H9 (cell line): ENCODE measurements at regions not wholly inside any gene's neighbourhood (a gene's known extent, or its start where the extent isn't known, plus 50 kb on each side); places are given as distances from the start of the nearest gene placed in this dataset.

Source experiments
- DNase-seq: peaks from one replicate; pipeline ENCODE4 v3.0.0-alpha.2; 2017
- H2AFZ ChIP-seq: one replicate; pipeline ENCODE4 v1.6.1; 2013; ENCODE audit warnings: mild to moderate bottlenecking, low read length, control low read depth, moderate library complexity
- H2AK5ac ChIP-seq: 2 replicates; pipeline ENCODE4 v1.6.1; 2013; ENCODE audit warnings: low read length, control low read depth, mixed read lengths; ENCODE audit not compliant: insufficient read length
- H2BK120ac ChIP-seq: one replicate; pipeline ENCODE4 v1.6.1; 2013; ENCODE audit warnings: low read depth, mild to moderate bottlenecking, low read length, control low read depth, inconsistent platforms; ENCODE audit not compliant: poor library complexity, severe bottlenecking
- H2BK12ac ChIP-seq: 2 replicates; pipeline ENCODE4 v1.6.1; 2013; ENCODE audit warnings: low read length, control low read depth, mixed read lengths, low read depth; ENCODE audit not compliant: insufficient read length
- H2BK15ac ChIP-seq: 2 replicates; pipeline ENCODE4 v1.6.1; 2013; ENCODE audit warnings: low read depth, low read length, control low read depth
- H2BK20ac ChIP-seq: one replicate; pipeline ENCODE4 v1.6.1; 2013; ENCODE audit warnings: low read depth, mild to moderate bottlenecking, low read length, control low read depth, inconsistent platforms; ENCODE audit not compliant: poor library complexity, severe bottlenecking
- H2BK5ac ChIP-seq: 2 replicates; pipeline ENCODE4 v1.6.1; 2013; ENCODE audit warnings: low read length, control low read depth, mixed read lengths; ENCODE audit not compliant: insufficient read length
- H3K14ac ChIP-seq: 2 replicates; pipeline ENCODE4 v1.6.1; 2013; ENCODE audit warnings: low read length, control low read depth; ENCODE audit not compliant: insufficient read depth
- H3K18ac ChIP-seq: 2 replicates; pipeline ENCODE4 v1.6.1; 2013; ENCODE audit warnings: low read depth, mild to moderate bottlenecking, mixed read lengths, low read length, control low read depth; ENCODE audit not compliant: insufficient read length
- H3K23ac ChIP-seq: 2 replicates; pipeline ENCODE4 v1.6.1; 2013; ENCODE audit warnings: low read length, control low read depth, mixed read lengths, low read depth; ENCODE audit not compliant: insufficient read length
- H3K23me2 ChIP-seq: 2 replicates; pipeline ENCODE4 v1.6.1; 2013; ENCODE audit warnings: low read depth, mild to moderate bottlenecking, mixed read lengths, low read length, control low read depth; ENCODE audit not compliant: insufficient read length, poor library complexity, severe bottlenecking
- H3K27ac ChIP-seq: 2 replicates; pipeline ENCODE4 v1.5.1; 2013; ENCODE audit warnings: low read length, control low read depth, mixed read lengths, low read depth; ENCODE audit not compliant: insufficient read length
- H3K27me3 ChIP-seq: 2 replicates; pipeline ENCODE4 v1.6.1; 2013; ENCODE audit warnings: low read length, control low read depth, inconsistent platforms; ENCODE audit not compliant: insufficient read depth
- H3K4ac ChIP-seq: 2 replicates; pipeline ENCODE4 v1.6.1; 2013; ENCODE audit warnings: low read depth, mild to moderate bottlenecking, control low read depth, inconsistent platforms, low read length, moderate library complexity
- H3K4me1 ChIP-seq: 2 replicates; pipeline ENCODE4 v1.6.1; 2013; ENCODE audit warnings: low read length, control low read depth, inconsistent platforms; ENCODE audit not compliant: insufficient read depth
- H3K4me2 ChIP-seq: 2 replicates; pipeline ENCODE4 v1.6.1; 2013; ENCODE audit warnings: low read length, control low read depth, mixed read lengths; ENCODE audit not compliant: insufficient read length, insufficient read depth
- H3K56ac ChIP-seq: 2 replicates; pipeline ENCODE4 v1.6.1; 2013; ENCODE audit warnings: low read depth, mild to moderate bottlenecking, mixed read lengths, low read length, control low read depth; ENCODE audit not compliant: insufficient read length
- H3K79me1 ChIP-seq: 2 replicates; pipeline ENCODE4 v1.6.1; 2013; ENCODE audit warnings: low read depth, mild to moderate bottlenecking, moderate library complexity, low read length, control low read depth, inconsistent platforms; ENCODE audit not compliant: insufficient read depth, poor library complexity, severe bottlenecking
- H3K79me2 ChIP-seq: 2 replicates; pipeline ENCODE4 v1.6.1; 2013; ENCODE audit warnings: low read length, control low read depth, inconsistent platforms; ENCODE audit not compliant: insufficient read depth
- H3K9ac ChIP-seq: 2 replicates; pipeline ENCODE4 v1.6.1; 2013; ENCODE audit warnings: low read length, control low read depth, mixed read lengths; ENCODE audit not compliant: insufficient read length; ENCODE audit errors: extremely low read depth
- H3K9me3 ChIP-seq: one replicate; pipeline ENCODE4 v1.6.1; 2013; ENCODE audit warnings: low read depth, low read length, inconsistent platforms; ENCODE audit not compliant: control insufficient read depth
- H3T11ph ChIP-seq: one replicate; pipeline ENCODE4 v1.6.1; 2013; ENCODE audit warnings: mild to moderate bottlenecking, low read length, control low read depth, inconsistent platforms
- H4K20me1 ChIP-seq: one replicate; pipeline ENCODE4 v1.6.1; 2013; ENCODE audit not compliant: control insufficient read depth, insufficient read length, insufficient read depth
- H4K5ac ChIP-seq: 2 replicates; pipeline ENCODE4 v1.6.1; 2013; ENCODE audit warnings: low read depth, mild to moderate bottlenecking, mixed read lengths, low read length, control low read depth; ENCODE audit not compliant: insufficient read length
- H4K8ac ChIP-seq: replicated peaks from 2 replicates; pipeline ENCODE4 v1.6.1; 2013; ENCODE audit warnings: low read length, control low read depth, mixed read lengths, low read depth; ENCODE audit not compliant: insufficient read length
- H4K91ac ChIP-seq: 2 replicates; pipeline ENCODE4 v1.6.1; 2013; ENCODE audit warnings: low read depth, mild to moderate bottlenecking, moderate library complexity, mixed read lengths, low read length, control low read depth; ENCODE audit not compliant: insufficient read length
- H3K27ac Mint-ChIP-seq, 3 experiments: 2 replicates in 2 of 3; 3 replicates in 1 of 3; pipeline ENCODE4 v1.8.0; 2020 to 2021; ENCODE audit warnings: mixed read lengths in 3 of 3, mild to moderate bottlenecking in 1 of 3, moderate library complexity in 1 of 3
- H3K27me3 Mint-ChIP-seq: 2 replicates; pipeline ENCODE4 v1.8.0; 2021; ENCODE audit warnings: low read depth, mild to moderate bottlenecking, moderate library complexity, mixed read lengths
- H3K36me3 Mint-ChIP-seq, 3 experiments: 2 replicates in 2 of 3; 3 replicates in 1 of 3; pipeline ENCODE4 v1.8.0; 2020 to 2021; ENCODE audit warnings: low read depth in 3 of 3, mixed read lengths in 3 of 3; ENCODE audit not compliant: insufficient read depth in 1 of 3
- H3K4me1 Mint-ChIP-seq, 2 experiments: 2 replicates each; pipeline ENCODE4 v1.8.0; 2020; ENCODE audit warnings: mixed read lengths in 2 of 2
- H3K4me3 Mint-ChIP-seq, 2 experiments: 2 replicates in 1 of 2; 3 replicates in 1 of 2; pipeline ENCODE4 v1.8.0; 2020 to 2021; ENCODE audit warnings: mild to moderate bottlenecking in 2 of 2, mixed read lengths in 2 of 2, moderate library complexity in 1 of 2
- H3K9me3 Mint-ChIP-seq, 2 experiments: 2 replicates in 1 of 2; 3 replicates in 1 of 2; pipeline ENCODE4 v1.8.0; 2020; ENCODE audit warnings: mild to moderate bottlenecking in 2 of 2, mixed read lengths in 2 of 2, moderate library complexity in 1 of 2
- WGBS: extraction: QIAGEN DNeasy Blood & Tissue Kit; methylation state at CpG from one replicate; pipeline ENCODE4 v1.1.7; 2013; ENCODE audit warnings: missing lambda C conversion rate, low lambda C conversion rate, mixed read lengths; ENCODE audit not compliant: insufficient read length; ENCODE audit errors: extremely low coverage; 5-methylcytosine and 5-hydroxymethylcytosine counted together
- TF ChIP-seq, protein P1 (sequence below): fragments of 200-600 bp; sonication (generic); conservative IDR thresholded peaks from 3 replicates; pipeline ENCODE4 v1.8.0; 2021; ENCODE audit warnings: antibody characterized with exemption, mild to moderate bottlenecking

DNA sequence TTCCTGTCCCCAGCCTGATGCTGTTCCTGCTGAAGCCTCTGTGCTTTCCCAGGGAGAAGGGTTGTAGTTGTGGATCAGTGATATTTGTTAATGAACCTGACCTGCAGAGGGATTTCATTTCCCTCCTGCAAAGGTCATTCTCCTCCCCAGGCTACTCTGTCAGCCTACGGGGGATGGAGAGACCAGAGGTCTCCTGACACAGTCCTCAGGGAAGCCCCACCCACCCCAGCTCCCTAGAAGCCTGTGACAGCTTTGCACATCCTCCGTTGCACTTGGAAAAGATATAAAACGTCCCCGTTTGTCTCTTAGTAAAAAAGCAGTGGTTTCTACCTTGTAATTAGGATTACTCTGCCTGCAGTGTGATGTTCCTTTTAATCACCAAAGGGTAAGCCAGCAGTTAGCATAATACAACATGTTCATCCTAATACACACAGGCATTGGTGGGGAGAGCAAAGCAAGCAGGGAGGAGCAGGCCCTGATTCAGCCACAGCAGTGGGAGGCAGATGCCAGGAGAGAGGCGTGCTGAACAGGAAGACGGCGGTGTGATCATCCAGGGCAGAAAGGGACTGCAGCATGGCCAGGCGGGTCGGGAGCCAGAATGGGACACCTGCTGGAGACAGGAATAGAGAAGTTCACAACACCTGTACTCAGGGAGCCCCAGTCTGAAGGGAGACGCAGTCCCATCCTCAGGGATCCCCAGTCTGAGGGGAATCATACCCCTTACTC lies 293.5 kb downstream of the LRFN2 start:
- H3K27me3 ChIP-seq = no peaks in the 10 kb centered on the region
- Mint-ChIP-seq H3K27ac (peak overlapping the region in 2 of 3 experiments; percentile 3 to 29; a peak in 2 of 7 replicates), H3K36me3 (no peaks in the 10 kb centered on the region; a peak in 2 of 7 replicates), H3K9me3 (peaks cover 0 to 2% of the 10 kb centered on the region in 2 experiments; a peak in 1 of 5 replicates), H3K4me3 (no peak overlapping the region), H3K4me1 (peaks cover 26 to 48% of the 10 kb centered on the region in 2 experiments), H3K27me3 (no peaks in the 10 kb centered on the region)
- H3K79me2 ChIP-seq = no peaks in the 10 kb centered on the region; the same call in 1 of the 2 replicates
- H3K79me1 ChIP-seq = no peaks in the 10 kb centered on the region
- H2BK20ac ChIP-seq = no peak overlapping the region
- no peak overlapping the region for H4K5ac ChIP-seq
- no peak overlapping the region for H2BK5ac ChIP-seq
- H3K9ac ChIP-seq = no peak overlapping the region
- H2AK5ac ChIP-seq = no peak overlapping the region
- H2BK15ac ChIP-seq = no peak overlapping the region
- H3K4me2 ChIP-seq = no peak overlapping the region
- H3K56ac ChIP-seq = no peak overlapping the region
- H3K18ac ChIP-seq = no peak overlapping the region
- TF ChIP-seq, protein P1, sequence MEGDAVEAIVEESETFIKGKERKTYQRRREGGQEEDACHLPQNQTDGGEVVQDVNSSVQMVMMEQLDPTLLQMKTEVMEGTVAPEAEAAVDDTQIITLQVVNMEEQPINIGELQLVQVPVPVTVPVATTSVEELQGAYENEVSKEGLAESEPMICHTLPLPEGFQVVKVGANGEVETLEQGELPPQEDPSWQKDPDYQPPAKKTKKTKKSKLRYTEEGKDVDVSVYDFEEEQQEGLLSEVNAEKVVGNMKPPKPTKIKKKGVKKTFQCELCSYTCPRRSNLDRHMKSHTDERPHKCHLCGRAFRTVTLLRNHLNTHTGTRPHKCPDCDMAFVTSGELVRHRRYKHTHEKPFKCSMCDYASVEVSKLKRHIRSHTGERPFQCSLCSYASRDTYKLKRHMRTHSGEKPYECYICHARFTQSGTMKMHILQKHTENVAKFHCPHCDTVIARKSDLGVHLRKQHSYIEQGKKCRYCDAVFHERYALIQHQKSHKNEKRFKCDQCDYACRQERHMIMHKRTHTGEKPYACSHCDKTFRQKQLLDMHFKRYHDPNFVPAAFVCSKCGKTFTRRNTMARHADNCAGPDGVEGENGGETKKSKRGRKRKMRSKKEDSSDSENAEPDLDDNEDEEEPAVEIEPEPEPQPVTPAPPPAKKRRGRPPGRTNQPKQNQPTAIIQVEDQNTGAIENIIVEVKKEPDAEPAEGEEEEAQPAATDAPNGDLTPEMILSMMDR = no peak
- H4K91ac ChIP-seq = no peak overlapping the region
- peaks cover 11% of the 10 kb centered on the region; the same call in 1 of the 2 replicates for H3K4me1 ChIP-seq
- no peak overlapping the region for H3K4ac ChIP-seq
- no peak overlapping the region for H3T11ph ChIP-seq
- H3K23me2 ChIP-seq = no peaks in the 10 kb centered on the region
- H3K27ac ChIP-seq = no peak overlapping the region
- no peak overlapping the region for H3K14ac ChIP-seq
- WGBS = no CpG with 5 or more reads among the region's 10 CpGs
- no peaks in the 10 kb centered on the region for H3K9me3 ChIP-seq
- H2BK12ac ChIP-seq = no peak overlapping the region
- H2AFZ ChIP-seq = no peak overlapping the region
- H2BK120ac ChIP-seq = no peak overlapping the region
- H4K8ac ChIP-seq = no peak overlapping the region
- H4K20me1 ChIP-seq = no peaks in the 10 kb centered on the region
- no peak overlapping the region for H3K23ac ChIP-seq
- peak; percentile 49 for DNase-seq
